HG02973 (cell line): ENCODE measurements at regions not wholly inside any gene's neighbourhood (a gene's known extent, or its start where the extent isn't known, plus 50 kb on each side); places are given as distances from the start of the nearest gene placed in this dataset.
A peak's percentile ranks its signal among the peaks of the same experiment; 100 is the strongest.

Experiments used
- ATAC-seq: cut with Tn5 transposase; IDR thresholded peaks from one replicate; pipeline ENCODE4 v1.9.1; 2021; ENCODE audit warnings: moderate library complexity; ENCODE audit not compliant: unreplicated experiment

DNA sequence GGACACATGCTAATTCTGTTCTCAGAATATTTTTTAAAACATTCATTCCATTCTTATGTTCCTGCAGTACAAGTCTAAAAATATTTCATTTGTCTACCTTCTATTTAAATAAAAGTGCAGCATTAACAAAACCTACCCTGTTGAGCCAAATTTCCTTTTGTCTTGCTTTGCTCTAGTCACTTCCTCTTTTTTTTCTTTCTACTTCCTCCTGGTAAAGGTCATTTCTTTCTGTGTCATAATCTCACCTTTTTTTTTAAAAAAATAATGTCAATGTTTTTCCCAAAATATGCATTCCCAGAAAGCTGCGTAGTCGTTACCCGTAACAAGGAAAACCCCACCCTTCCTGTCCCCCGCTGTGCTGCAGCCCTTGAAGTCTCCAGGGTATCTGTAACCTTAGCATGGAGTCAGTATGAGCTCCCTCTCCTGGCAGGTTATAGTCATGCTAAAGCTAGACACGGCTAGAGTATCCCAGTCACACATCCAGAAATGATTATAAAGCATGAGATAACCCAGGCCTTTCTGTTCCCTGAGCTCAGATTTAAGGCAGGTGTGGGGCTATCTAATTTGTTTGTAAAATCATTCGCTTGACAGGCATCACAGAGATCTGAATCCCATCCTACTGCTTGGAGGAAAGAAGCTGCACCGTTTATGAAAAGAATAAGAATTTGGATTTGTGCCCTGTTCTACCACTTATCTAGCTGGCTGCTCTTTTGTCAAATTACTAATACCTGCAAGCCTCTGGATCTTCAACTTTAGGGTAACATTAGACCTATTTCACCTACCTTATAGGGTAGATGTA, 51.1 kb upstream of the EED start:
- ATAC-seq = peak; percentile 93

DNA sequence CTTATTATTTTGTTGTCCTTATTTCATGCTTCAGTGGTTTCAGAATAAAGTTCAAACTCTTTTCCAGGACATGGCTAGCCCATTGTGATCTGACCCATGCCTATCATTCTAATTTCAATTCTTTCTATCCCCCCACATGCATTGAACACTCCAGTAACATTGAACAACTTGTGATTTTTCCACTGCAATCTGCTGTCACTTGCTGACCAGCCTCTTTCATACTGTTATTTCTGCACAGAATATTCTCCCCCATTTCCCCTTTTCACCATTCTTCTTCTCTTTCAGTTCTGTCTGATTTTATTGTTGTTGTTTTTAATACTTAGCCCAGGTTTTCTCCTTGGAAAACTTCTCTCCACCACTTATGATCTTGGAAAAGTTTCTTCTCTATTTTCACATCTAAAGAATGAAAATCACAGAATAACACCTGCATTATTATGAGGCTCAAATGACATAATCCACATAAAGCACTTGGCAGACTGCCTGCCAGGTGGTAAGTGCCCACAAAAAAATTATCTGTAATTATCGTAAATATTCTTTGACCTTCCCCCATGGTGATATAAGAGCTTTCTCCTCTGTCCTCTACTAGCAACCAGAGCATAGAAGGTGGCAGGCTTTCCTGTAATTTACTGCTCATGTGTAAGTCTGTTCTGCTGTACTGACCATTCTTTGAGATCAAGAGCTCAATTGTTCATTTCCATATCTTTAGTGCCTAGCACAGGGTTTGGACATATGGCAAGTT, 51.9 kb upstream of the EED start:
- no peak for ATAC-seq

DNA sequence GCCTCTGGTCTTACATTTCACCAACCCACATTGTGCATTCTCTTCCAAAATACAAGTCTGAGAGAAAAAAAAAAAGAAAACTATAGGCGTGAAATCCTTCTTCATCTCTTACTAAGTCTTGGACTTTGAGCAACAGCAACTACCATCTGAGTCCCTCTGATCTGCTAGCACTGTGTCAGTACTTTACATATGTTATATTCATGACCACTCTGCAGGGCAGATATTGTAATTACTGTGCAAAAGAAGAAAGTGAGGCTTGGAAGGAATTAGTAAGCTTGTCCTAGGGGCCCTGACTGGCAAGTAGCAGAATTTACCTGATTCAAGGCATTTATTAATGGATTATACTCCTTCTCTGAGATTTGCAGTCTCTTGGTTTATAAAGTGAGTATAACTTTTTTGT, 52.7 kb upstream of the EED start:
- no peak for ATAC-seq

DNA sequence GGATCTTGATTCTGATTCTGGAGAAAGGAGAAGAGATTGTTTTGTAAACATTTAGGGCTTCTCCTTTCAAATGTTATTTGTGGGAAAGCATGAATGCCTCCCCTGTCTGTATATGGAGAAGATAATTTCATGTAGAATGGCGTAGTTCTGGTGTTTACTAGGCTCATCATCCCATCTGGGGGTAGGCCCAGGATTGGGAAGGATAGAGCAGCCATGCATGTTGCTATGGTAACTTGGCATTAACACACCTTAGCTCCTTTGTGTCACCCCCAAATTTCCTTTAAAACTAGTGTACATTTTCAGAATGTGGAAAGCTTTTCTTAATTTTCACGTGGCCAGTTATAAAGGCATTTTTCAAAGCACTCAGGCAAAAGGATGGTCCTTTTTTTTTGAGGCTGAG, 57.5 kb upstream of the EED start:
- no peak for ATAC-seq

DNA sequence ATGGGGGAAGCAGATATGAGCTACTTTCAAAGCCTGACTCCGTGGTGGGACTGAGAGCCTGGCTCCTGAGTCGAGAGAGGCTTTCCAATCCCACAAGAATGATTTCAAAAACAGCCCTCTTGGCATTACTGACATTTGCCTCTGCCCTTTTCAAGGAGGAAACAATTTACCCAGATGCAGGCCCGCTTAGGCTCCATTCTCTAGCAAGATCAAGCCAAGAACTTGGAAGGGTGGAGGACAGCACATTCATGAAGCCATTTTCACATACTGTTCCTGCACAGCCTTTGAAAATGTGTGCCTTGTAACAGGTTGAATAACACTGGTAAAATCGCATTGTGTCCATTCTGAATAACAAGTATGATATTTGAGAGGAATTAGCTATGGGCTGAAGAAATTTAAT, 58.2 kb upstream of the EED start:
- ATAC-seq = no peak

DNA sequence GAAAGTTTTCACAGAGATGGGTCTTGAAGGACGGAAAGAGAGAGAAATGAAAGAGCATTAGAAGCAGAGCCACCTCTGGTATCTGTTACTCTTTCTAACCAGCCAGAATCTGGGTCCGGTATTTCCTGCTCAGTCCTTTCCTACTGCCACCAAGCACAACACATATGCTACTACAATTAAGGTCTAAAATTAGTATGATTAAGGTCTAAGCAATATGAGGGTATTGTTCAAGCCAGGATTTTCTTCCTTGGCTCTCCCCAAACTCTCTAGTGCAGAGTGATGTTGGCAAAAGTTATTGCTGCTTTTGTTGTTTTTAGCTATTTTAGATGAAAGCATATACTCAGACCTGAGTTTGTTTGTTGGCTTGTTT, 59.2 kb upstream of the EED start:
- ATAC-seq = no peak

DNA sequence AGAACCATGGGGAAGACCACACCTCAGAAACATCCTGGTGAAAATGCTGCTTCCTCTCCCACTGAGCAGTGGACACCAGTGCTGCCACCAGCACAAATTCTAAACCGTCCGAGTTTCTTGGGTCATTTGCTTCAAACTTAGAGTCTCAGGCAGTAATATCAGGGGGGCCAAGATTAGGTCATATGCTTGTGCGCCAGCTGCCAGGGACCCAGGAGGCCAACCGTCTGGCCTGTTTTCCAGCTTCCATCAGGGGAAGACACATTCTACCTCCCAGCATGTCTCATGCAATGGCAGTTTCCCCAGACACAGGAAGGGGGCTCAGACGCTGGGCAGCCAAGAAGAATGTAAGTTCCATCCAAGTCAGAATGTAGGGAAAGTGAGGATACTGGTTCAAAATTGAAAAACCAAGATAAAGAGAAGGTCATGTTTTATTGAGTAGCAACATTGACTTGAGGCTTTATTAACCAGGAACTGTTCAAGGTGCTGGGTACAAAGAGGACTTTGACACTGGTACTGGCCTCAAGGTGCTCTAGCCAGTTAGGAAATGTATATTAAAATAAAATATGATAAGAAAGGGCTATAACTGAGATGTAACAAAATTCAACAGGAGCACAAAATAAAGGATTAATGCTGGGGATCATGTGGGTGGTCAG, 59.7 kb upstream of the EED start:
- no peak for ATAC-seq

DNA sequence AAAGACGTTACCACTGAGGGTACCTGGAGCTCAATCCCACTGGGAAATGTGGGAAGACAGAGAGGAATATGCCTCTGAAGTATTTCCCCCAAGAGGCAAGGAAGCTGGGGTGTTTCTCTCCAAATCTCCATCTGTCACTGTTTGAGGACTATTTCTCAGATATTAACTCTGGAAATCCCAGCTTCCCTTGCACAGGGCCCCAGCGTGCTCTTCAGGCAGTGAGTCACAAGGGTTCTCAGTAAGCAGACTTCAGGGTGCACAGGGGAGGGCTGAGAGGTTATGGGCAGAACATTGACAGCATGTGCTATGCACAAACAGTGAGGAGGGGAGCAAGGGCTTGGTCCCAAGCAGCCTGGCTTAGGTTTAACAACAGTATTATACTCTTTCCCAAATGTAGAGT, 60.9 kb upstream of the EED start:
- no peak for ATAC-seq

GRCh38 chr11:86182976-86183584, 61.5 kb upstream of the EED start:
- no peak for ATAC-seq

DNA sequence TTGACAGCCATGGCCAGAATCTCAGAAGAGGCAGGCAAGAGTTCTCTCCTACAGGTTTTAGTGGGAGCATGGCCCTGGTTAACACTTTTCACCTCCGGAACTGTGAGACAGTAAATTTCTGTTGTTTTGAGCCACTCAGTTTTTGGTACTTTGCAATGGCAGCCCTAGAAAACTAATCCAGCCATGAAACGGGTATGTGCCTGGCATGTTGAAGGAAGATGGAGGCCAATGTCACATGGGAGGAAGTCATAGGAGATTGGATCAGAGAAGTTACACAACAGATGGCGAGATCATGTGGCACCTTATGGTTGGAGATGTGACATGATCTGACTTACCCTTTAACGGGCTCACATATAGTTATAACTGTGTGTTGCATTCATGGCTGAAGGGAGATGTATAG, 63.2 kb upstream of the EED start:
- no peak for ATAC-seq

DNA sequence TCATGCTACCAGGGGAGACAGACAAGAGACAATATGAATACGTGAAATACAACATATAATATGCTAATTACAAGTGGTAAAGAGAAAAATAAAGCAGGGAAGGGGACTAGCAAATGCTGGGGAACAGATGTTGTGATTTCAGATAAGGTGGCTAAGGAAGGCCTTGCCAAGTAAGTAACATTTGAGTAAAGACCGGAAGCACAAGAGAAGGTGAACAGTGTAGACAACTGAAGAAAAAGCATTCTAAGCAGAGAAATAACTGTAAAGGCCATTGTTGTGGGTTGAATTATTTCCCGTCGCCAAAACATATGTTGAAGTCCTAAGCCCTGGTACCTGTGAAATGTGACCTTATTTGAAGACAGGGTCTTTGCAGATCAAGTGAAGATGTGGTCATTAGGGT, 63.7 kb upstream of the EED start:
- ATAC-seq = no peak

- no peak for ATAC-seq
Measured at GRCh38 chr11:86180423-86180822, 64.1 kb upstream of the EED start.

- no peak for ATAC-seq
Measured at GRCh38 chr11:86179646-86180064, 64.9 kb upstream of the EED start.

DNA sequence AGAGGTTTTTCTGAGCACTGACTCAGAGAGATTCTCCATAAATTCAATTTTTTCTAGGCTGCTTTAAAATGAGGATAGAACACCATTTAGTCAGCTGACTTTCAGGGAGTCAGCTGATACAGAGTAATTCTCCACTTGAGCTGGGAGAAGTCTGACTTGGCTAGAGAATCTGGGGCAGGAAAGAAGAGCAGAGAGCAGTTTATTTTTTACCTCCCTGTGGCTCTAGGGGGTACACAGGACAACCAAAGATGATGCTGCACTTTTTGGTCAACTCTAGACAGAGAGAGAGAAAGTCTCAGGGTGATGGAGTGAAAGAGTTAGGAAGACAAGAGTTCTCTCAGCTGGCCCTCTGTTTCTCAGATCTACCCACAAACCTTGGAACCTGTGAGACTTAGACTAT, 67.3 kb upstream of the EED start:
- ATAC-seq = no peak

GRCh38 chr11:86176165-86176884, 68.2 kb upstream of the EED start:
- ATAC-seq = peak; percentile 78

- ATAC-seq = no peak
Measured at GRCh38 chr11:86175626-86176025, 68.9 kb upstream of the EED start.

DNA sequence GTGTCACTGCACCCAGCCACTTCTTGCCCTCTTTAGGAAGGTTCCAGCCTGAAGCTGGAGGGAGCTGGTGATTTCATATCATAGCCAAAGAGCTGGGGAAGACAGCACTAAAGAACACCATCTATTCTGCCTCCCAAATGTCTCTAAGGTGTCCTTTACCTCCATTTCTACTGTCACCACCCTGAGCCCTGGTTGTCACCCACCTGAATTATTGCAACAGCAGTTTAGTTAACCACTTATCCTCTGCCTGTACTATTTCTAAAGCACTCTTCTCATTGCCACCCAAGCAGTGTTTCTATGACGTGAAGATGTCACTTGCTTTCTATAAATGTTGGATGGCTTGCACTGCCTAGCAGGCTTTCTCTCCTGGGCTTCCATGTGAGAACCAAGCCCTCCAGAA, 69.4 kb upstream of the EED start:
- no peak for ATAC-seq

DNA sequence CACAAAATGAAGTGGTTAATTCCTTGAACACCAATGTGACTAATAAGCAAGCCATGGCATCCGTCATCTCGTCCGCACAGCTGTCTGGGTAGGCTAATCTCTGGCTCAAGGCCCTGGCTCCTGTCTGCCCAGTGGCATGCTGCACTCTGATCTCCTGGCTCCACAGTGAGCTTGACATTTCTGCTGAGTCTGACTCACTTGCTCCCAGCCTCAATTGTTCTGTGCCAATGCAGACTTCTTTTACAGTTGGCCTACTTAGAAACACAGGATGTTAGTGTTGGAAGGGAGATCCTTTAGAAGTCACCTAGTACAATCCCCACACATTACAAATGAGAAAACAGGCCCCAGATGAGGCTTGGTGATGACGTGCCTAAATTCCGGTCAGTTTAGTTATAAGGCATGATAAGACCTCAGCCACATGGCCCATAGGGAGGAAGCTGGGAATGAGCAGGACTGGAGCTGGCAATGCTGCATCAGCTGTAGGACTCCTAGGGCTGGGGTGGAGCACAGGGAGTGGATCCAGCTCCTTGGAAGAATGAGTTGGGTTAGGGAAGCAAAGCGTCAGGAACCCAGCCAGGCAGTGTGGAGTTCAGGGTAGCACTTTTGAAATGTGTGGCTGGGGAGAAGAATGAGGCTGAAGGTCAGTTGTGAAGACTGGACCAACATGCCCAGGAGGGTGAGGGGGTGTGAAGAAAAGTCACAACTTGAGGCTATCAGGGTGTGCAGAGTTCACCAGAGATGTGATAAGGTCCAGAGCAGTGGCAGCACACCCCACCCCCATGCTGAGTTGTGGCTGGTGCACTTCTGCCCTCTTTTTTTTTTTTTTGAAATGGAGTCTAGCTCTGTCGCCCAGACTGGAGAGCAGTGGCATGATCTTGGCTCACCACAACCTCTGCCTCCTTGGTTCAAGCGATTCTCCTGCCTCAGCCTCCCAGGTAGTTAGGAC, 70.2 kb upstream of the EED start:
- no peak for ATAC-seq

GRCh38 chr11:86172894-86173293, 71.7 kb upstream of the EED start:
- ATAC-seq = no peak

- no peak for ATAC-seq
Measured at GRCh38 chr11:86171627-86172026, 72.9 kb upstream of the EED start.
